ENCODE measurements at regions not wholly inside any gene's neighbourhood (a gene's known extent, or its start where the extent isn't known, plus 50 kb on each side); places are given as distances from the start of the nearest gene placed in this dataset.

DNA sequence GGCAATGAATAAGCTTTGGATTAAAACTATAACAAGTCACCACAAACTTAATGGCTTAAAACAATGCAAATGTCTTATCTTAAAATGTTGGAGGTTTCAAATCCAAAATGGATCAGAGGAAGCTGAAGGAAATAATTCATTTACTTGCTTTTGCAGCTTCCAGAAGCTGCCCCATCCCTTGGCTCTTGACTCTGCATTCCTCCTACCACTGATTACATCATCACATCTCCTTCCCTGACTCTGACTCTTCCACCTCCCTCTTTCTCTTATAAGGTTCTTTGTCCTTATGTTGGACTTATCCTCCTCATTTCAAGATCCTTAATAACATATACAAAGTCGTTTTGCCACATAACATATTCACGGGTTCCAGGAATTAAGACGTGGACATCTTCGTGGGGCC lies 982.8 kb upstream of the ROBO1 start:
- TF ChIP-seq, protein P1, sequence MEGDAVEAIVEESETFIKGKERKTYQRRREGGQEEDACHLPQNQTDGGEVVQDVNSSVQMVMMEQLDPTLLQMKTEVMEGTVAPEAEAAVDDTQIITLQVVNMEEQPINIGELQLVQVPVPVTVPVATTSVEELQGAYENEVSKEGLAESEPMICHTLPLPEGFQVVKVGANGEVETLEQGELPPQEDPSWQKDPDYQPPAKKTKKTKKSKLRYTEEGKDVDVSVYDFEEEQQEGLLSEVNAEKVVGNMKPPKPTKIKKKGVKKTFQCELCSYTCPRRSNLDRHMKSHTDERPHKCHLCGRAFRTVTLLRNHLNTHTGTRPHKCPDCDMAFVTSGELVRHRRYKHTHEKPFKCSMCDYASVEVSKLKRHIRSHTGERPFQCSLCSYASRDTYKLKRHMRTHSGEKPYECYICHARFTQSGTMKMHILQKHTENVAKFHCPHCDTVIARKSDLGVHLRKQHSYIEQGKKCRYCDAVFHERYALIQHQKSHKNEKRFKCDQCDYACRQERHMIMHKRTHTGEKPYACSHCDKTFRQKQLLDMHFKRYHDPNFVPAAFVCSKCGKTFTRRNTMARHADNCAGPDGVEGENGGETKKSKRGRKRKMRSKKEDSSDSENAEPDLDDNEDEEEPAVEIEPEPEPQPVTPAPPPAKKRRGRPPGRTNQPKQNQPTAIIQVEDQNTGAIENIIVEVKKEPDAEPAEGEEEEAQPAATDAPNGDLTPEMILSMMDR (IDR thresholded peaks at IDR 0.05): no peak
- no peak for TF ChIP-seq POLR2A (IDR thresholded peaks at IDR 0.05)

All from Peyer's patch (tissue), 4 donors.